ENCODE measurements at regions not wholly inside any gene's neighbourhood (a gene's known extent, or its start where the extent isn't known, plus 50 kb on each side); places are given as distances from the start of the nearest gene placed in this dataset.

- no peak for DNase-seq
Measured at GRCh38 chr1:173128742-173129141, 78.0 kb upstream of the TNFSF18 start.

DNA sequence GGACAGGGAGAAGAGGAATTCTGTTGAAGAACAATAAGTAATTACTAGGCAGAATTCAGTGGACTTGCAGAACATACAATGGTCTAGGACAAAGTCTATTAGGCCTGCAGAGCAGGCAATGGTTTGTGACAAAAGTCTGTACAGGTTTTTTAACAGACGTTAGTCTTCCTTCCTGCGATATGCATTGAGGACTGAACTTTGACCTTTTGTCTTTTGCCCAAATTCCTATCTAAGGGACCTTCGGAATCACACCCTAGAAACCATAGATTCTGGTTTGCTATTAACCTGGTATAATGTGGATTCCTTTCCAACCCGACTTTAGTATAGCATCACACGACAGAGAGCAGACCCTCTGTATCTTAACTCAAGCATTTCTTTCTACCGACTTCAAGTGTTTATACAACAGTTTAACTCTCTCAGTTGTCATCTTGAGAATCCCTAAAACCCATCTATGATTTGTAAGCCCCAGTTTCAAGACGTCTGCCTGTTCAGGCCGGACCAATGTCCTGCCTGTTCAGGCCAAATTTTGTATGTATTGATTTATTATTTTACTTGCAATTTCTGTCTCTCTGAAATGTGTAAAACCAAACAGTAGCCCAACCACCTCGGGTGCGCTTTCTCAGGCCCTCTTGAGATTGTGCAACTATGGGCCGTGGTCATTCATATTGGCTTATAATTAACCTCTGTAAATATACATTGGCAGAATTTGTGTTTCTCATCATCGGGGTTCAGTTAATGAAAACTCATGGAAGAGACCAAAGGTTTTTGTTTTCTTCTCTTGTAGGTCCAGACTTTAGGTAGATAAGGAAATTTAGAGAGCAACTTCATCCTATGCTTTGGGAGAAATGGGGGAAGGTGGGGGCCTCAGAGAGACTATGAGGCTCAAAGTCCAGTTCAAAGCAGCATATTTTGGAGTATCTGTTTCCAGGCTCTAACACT is 76.9 kb upstream of the TNFSF18 start:
- DNase-seq: no peak

GRCh38 chr1:173126421-173126820 is 75.7 kb upstream of the TNFSF18 start:
- DNase-seq: no peak

DNA sequence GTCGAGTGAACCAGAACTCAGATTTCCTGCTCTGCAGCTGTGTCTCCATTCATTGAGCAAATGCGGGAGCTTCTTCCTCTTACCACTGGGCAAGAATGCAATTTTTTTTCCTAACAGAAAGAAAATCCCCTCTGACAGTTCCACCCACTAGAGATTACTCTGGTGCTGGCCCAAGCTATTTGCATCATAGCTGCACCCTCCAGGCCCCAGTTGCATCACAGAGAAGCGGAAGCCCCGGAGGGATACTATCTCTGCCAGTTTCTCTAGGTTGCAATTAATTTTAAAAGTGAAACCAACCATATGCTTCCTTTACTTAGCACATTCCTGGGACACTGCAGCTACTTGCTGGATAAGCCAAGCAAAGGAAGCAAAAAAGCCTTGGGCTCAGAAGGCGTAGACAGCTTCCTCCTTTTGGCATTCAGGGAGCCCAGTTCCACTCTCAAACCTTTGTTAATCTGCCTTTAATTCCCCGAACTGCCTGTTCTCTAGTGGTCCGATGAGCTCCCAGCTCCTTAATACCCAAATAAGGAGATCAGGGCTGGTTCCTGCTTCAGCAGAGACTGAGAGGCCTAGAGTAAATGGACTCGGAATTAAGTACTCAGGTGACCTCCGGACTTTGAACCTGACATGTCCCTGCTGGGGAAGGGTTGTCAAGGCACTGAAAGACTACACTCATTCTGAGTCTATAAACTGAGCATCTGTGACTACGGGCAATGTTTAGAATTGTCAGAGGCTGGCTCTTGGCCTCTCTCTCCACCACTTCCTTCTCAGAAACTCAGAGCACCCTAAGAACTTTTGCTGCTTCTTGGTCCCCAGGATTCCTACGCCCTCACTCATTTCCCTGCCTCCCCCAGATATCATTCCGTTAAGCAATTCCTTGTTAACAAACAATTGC is 72.5 kb upstream of the TNFSF18 start:
- DNase-seq: peak; percentile 89

GRCh38 chr1:173122344-173122935 is 71.7 kb upstream of the TNFSF18 start:
- no peak for DNase-seq

DNA sequence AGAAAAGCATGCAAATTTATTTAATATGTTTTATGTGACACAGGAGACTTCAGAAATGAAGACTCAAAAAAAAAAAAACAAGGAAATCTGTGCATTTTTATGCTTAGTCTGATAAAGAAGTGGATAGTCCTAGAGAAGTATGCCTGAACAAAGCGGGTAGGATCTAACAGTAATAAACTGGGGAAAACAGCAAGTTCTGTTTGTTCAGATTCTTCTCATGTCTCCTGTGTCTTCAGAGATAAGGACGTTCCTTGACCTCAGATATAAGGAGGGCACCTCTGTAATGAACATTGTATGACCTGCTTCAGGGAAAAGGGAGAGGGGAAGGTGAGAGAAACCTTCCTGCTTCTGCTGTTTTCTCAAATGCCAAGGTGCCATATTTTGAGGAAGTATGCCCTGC is 67.7 kb upstream of the TNFSF18 start:
- DNase-seq: no peak

DNA sequence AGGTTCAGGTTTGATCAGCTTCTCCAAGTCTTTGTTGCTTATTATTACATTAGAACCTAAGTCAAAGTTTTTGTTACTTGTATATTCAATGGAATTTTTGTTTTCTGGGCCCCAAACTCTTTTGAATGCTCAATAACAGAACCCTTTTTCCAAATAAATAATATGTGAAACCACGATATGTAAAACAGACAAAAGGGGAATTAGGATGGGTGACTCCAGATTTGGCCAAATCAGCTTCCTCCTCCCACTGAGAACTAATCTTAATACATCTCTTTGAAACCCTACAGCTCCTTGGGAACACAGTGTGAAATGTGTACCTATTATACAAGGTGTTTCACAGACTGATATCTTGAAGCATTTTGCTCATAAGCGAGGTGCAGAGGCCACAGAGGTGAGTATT is 67.0 kb upstream of the TNFSF18 start:
- no peak for DNase-seq

- DNase-seq: no peak
Measured at GRCh38 chr1:173117108-173117633, 66.4 kb upstream of the TNFSF18 start.

GRCh38 chr1:173114346-173114745 is 63.6 kb upstream of the TNFSF18 start:
- no peak for DNase-seq

- peak; percentile 22 for DNase-seq
Measured at GRCh38 chr1:173113015-173113741, 62.4 kb upstream of the TNFSF18 start.

DNA sequence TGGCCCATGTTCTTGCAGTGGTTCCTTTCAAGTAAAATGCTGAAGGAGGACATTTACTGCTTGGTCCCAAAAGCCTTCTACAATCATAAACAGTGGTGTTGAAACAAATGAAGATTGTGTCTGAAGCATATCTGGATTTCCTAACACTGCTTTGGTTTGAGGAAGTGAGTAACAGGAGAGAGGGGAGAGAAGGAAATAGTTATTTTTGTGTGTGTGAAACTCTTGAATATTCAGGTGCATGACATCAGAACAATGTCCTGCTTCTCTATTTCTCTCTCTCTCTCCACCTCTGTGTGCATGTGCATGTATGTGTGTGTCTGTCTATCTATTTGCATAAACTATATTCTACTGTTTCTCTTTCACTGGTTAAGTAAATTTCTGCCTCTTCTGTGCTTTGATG is 61.4 kb upstream of the TNFSF18 start:
- DNase-seq: no peak

GRCh38 chr1:173107696-173108095 is 57.0 kb upstream of the TNFSF18 start:
- no peak for DNase-seq

- no peak for DNase-seq
Measured at GRCh38 chr1:173103006-173103405, 52.3 kb upstream of the TNFSF18 start.

DNA sequence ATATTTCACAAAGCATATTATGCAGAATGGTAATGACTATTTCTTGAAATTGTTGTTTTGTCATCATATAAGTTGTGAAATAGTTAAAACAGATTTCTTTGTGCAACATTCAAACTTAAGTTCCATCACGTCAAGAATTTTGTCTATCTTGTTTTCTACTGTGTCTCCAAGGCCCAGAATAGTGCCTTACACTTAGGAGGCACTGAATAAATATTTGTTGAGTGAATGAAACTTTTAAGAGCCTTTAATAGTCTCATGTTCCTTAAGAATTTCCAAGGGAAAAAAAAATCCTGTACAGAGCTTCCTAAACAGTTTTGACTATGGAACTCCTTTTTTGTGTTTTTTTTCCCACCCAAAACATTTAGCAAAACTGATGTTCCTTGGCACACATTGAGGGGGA is 50.8 kb upstream of the TNFSF18 start:
- DNase-seq: no peak

GRCh38 chr1:173100476-173101107 is 49.9 kb upstream of the TNFSF18 start:
- DNase-seq: no peak

Data from fibroblast of skin of scalp (primary cell).